HS-27A (cell line): ENCODE measurements at regions not wholly inside any gene's neighbourhood (a gene's known extent, or its start where the extent isn't known, plus 50 kb on each side); places are given as distances from the start of the nearest gene placed in this dataset.

Experiments
- DNase-seq: peaks from one replicate; pipeline ENCODE4 v3.0.0-alpha.2; 2012; ENCODE audit warnings: low read depth, missing footprints

DNA sequence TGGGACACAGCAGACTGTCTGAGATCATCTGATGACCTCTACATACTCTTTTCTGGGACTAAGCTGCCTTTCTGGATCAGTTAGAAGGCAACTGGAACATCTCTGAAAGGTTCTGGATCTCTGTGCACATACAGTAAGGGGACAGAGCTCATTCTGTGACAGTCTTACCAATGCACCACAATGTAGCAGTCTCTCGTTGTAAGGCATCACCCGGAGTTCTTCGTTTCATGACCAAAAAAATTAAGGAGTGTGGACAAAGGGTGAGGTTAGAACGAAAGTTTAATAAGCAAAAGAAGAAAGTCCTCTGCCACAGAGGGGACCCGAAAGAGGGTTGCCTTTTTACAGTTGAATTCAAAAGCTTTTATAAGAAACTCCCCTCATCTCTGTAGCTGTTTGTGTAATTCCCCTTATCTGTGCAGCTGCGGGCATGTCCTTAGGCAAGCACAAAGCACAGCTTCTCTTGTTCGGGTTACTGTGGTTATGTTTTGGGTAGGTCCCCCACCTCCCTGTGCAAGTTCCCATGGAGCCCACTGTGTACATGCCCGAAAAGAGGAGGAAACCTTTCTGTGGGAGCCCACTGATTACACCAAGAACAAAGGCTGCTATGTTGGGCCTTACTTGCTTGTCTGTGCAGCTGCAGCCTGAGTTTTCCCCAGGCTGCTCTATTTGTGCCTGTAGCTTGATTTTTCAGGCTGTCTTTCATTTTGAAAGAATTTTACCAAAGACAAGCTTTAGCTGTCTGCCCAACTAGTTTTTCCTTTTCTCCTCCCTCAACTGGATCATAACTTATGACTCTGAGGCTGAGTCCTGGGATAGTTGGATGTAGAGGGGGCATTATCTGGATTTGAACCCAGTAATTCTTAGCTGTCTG is 53.1 kb upstream of the CACNA1E start:
- DNase-seq, result no peak
